C4-2B (cell line): ENCODE measurements at regions not wholly inside any gene's neighbourhood (a gene's known extent, or its start where the extent isn't known, plus 50 kb on each side); places are given as distances from the start of the nearest gene placed in this dataset.

Source experiments
- CTCF ChIP-seq: fragments of 450-650 bp; conservative IDR thresholded peaks from 2 replicates; pipeline ENCODE4 v1.5.1; 2017; ENCODE audit warnings: mild to moderate bottlenecking
- ZFX ChIP-seq: fragments of 450-650 bp; IDR thresholded peaks from 2 replicates; pipeline ENCODE4 v1.6.1; 2017

GRCh38 chr10:131773370-131774343 lies 127.2 kb upstream of the PPP2R2D start:
- no peak for TF ChIP-seq CTCF
- TF ChIP-seq ZFX = no peak
